ENCODE measurements at regions not wholly inside any gene's neighbourhood (a gene's known extent, or its start where the extent isn't known, plus 50 kb on each side); places are given as distances from the start of the nearest gene placed in this dataset.

DNA sequence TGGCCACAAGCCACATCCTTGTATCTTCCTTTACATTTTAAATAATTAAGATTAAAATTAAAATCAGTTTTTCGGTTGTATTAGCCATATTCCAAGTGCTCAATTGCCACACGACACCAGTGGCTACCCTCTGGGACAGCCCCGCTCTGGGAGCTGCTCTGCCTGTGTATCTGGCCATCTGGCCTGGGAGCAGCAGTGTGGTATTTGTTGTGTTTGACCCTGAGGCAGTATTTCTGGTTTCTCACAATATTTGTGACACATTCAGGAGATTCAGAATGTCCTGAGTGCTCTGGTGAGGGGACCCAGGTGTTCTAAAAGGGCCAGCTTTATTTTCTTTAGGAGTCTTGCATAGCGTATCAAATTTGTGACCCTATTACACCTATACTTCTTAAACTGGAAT lies 179.0 kb downstream of the SUCLA2 start:
- TF ChIP-seq CTCF (IDR thresholded peaks at IDR 0.05) (no peak), POLR2A (IDR thresholded peaks at IDR 0.05) (no peak)

Data from heart left ventricle (tissue), 13 donors.